ENCODE measurements at regions not wholly inside any gene's neighbourhood (a gene's known extent, or its start where the extent isn't known, plus 50 kb on each side); places are given as distances from the start of the nearest gene placed in this dataset.

GRCh38 chrX:137424679-137425078 is 141.2 kb upstream of the ZIC3 start:
- Mint-ChIP-seq H3K4me1 (peaks cover 12% of the 10 kb centered on the region), H3K9me3 (no peaks in the 10 kb centered on the region), H3K4me3 (no peak overlapping the region), H3K36me3 (ENCODE audit: low read depth) (no peaks in the 10 kb centered on the region), H3K27me3 (peaks cover 31% of the 10 kb centered on the region), H3K27ac (no peak overlapping the region)
- POLR2A ChIA-PET: no interaction called here
- intact Hi-C loops (cut with micrococcal nuclease): loop anchor here (5.0 kb wide), 1 partner anchor 143 kb away; the partner anchor contains the start of gene ZIC3
- no peak for TF ChIP-seq CTCF (IDR thresholded peaks at IDR 0.05)
- CTCF ChIA-PET: no interaction called here
- ATAC-seq (ENCODE audit: low read depth): no peak
- no peak for DNase-seq

DNA sequence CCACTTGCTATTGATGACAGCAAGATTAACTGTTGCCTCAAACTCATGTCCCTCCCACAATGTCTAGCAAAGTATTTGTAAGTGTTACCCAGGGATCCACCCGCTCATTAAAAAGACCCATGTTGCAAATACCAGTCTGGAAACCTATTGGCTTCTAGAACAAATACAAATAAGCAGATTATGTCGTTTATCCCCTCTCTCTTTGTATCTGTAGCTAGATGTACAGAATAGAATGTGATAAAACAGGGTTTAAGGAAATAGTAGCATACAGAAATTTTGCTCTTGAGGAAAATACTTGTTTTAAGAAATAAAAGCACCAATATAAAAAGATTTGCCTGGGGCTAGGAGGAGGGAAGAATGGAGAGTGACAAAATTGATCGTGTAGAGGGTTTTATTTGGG is 142.7 kb upstream of the ZIC3 start:
- intact Hi-C loops (cut with micrococcal nuclease): no loop called here
- H3K27ac Mint-ChIP-seq: no peak overlapping the region
- H3K36me3 Mint-ChIP-seq (ENCODE audit: low read depth): no peaks in the 10 kb centered on the region
- peaks cover 28% of the 10 kb centered on the region for H3K27me3 Mint-ChIP-seq
- peaks cover 10% of the 10 kb centered on the region for H3K4me1 Mint-ChIP-seq
- DNase-seq: no peak
- ChIA-PET CTCF (no interaction called here), POLR2A (no interaction called here)
- ATAC-seq (ENCODE audit: low read depth): no peak
- TF ChIP-seq CTCF (IDR thresholded peaks at IDR 0.05): no peak
- H3K4me3 Mint-ChIP-seq: no peak overlapping the region
- no peaks in the 10 kb centered on the region for H3K9me3 Mint-ChIP-seq

- H3K27ac Mint-ChIP-seq: no peak overlapping the region
- no peak for ATAC-seq (ENCODE audit: low read depth)
- H3K4me1 Mint-ChIP-seq: no peaks in the 10 kb centered on the region
- no peaks in the 10 kb centered on the region for H3K36me3 Mint-ChIP-seq (ENCODE audit: low read depth)
- no peak for DNase-seq
- H3K4me3 Mint-ChIP-seq: no peak overlapping the region
- ChIA-PET POLR2A (no interaction called here), CTCF (no interaction called here)
- no peak for TF ChIP-seq CTCF (IDR thresholded peaks at IDR 0.05)
- H3K9me3 Mint-ChIP-seq: no peaks in the 10 kb centered on the region
- intact Hi-C loops (cut with micrococcal nuclease): no loop called here
- H3K27me3 Mint-ChIP-seq: peaks cover 13% of the 10 kb centered on the region
Measured at GRCh38 chrX:137418086-137418485, 147.8 kb upstream of the ZIC3 start.

GRCh38 chrX:137413190-137413589 is 152.7 kb upstream of the ZIC3 start:
- POLR2A ChIA-PET: no interaction called here

DNA sequence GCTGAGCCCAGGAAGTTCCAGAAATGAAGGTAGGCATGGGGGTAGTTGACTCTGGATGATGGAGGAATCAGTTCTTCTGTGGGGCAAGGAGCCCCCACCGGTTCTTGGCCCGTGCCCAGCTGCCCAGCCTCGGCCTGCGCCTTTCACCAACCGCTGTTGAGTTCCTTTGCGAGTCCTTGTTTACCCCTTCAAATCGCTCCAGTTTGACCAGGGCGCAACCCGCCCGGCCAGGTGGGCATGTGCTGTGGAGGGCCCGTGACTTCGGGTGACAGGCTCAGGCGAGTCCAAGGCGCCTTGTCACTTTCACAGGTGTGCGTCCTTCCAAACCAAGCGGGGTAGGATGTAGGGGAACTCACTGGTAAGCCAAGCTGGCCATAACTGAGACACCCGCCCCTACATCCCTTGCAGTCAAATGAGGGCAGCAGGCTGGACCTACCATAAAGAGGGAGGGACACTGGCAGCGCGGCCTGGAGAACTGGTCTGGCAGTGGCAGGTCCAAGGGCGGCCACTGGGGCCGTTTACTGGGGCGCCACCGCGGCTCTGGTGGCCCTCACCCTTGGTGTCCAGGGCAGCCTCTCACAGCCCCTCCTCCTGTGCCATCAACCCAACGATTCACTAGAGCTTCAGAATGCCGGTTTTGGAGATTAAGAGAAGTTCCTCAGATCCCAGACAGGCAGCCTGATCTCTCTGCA is 160.3 kb upstream of the ZIC3 start:
- ATAC-seq (ENCODE audit: low read depth): no peak
- intact Hi-C loops (cut with micrococcal nuclease): no loop called here
- no peak for TF ChIP-seq CTCF (IDR thresholded peaks at IDR 0.05)
- no peak overlapping the region for H3K4me3 Mint-ChIP-seq
- POLR2A ChIA-PET: no interaction called here
- CTCF ChIA-PET: no interaction called here
- no peaks in the 10 kb centered on the region for H3K4me1 Mint-ChIP-seq
- no peak overlapping the region for H3K27ac Mint-ChIP-seq
- no peak for DNase-seq
- no peaks in the 10 kb centered on the region for H3K9me3 Mint-ChIP-seq
- no peaks in the 10 kb centered on the region for H3K36me3 Mint-ChIP-seq (ENCODE audit: low read depth)
- H3K27me3 Mint-ChIP-seq: no peaks in the 10 kb centered on the region

More at GRCh38 chrX:137413190-137413589, 152.7 kb upstream of the ZIC3 start:
- no peaks in the 10 kb centered on the region for H3K4me1 Mint-ChIP-seq
- CTCF ChIA-PET: no interaction called here
- no peaks in the 10 kb centered on the region for H3K9me3 Mint-ChIP-seq
- intact Hi-C loops (cut with micrococcal nuclease): no loop called here
- TF ChIP-seq CTCF (IDR thresholded peaks at IDR 0.05): no peak
- H3K36me3 Mint-ChIP-seq (ENCODE audit: low read depth): no peaks in the 10 kb centered on the region
- ATAC-seq (ENCODE audit: low read depth): no peak
- no peaks in the 10 kb centered on the region for H3K27me3 Mint-ChIP-seq
- no peak for DNase-seq
- no peak overlapping the region for H3K27ac Mint-ChIP-seq
- no peak overlapping the region for H3K4me3 Mint-ChIP-seq
